GM10248 (cell line): ENCODE measurements at regions not wholly inside any gene's neighbourhood (a gene's known extent, or its start where the extent isn't known, plus 50 kb on each side); places are given as distances from the start of the nearest gene placed in this dataset.

Source experiments
- CTCF ChIA-PET: fragments of 300-600 bp; sonication (Branson Sonifier 250); formaldehyde crosslinking; extraction: SDS; loops from one replicate; lab custom pipeline; 2021; ENCODE audit warnings: antibody characterized with exemption; lab: Yijun Ruan, JAX
- POLR2A ChIA-PET: fragments of 350-650 bp; sonication (Branson Sonifier 250); formaldehyde crosslinking; extraction: SDS; loops from one replicate; lab custom pipeline; 2020; ENCODE audit warnings: antibody characterized with exemption; lab: Yijun Ruan, JAX
- DNase-seq: peaks from one replicate; pipeline ENCODE4 v3.0.0; 2012; ENCODE audit errors: extremely low spot score
- TF ChIP-seq, protein P1 (sequence below): IDR thresholded peaks from 2 replicates; pipeline ENCODE4 v1.5.1; 2012; ENCODE audit warnings: mild to moderate bottlenecking, low read depth; ENCODE audit errors: extremely low read depth, missing control alignments, control extremely low read depth

DNA sequence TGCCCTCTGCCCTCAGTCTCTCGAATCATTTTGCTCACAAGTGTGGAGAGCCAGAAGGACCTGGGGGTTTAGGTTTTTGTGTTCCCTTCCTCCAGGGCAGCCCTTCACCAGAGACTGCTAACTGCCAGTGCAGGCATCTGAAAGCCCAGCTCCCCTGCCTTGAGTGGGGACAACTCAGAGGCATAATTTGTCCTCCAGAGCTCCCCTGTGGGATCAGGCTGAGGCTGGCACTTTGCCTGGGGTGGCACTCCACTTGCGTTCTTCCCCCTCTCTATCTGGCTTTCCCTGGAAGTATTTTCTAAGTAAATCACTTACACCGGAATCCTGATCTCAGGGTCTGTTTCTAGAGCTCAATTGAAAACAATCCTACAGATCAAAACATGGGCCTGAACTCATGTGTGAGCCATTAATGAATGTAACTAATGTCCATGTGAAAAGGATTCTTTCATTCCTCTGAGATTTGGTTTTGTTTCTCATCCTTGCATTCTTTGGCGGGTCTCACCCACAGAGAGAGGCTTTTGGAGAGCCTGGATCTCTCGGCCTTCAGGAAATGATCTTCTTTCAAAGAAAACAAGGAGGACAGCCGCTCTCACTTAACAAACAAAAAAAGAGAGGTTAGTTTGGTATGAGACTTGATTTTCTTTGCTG lies 125.7 kb upstream of the RIPOR2 start:
- TF ChIP-seq, protein P1, sequence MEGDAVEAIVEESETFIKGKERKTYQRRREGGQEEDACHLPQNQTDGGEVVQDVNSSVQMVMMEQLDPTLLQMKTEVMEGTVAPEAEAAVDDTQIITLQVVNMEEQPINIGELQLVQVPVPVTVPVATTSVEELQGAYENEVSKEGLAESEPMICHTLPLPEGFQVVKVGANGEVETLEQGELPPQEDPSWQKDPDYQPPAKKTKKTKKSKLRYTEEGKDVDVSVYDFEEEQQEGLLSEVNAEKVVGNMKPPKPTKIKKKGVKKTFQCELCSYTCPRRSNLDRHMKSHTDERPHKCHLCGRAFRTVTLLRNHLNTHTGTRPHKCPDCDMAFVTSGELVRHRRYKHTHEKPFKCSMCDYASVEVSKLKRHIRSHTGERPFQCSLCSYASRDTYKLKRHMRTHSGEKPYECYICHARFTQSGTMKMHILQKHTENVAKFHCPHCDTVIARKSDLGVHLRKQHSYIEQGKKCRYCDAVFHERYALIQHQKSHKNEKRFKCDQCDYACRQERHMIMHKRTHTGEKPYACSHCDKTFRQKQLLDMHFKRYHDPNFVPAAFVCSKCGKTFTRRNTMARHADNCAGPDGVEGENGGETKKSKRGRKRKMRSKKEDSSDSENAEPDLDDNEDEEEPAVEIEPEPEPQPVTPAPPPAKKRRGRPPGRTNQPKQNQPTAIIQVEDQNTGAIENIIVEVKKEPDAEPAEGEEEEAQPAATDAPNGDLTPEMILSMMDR, result no peak
- ChIA-PET CTCF (interaction anchor here (1.0 to 4.1 kb wide), 7 partner anchors 8 to 206 kb away, joined by 3 to 26 read pairs (median 13); no protein-coding TSS in a partner anchor), POLR2A (no interaction called here)
- DNase-seq, result no peak

DNA sequence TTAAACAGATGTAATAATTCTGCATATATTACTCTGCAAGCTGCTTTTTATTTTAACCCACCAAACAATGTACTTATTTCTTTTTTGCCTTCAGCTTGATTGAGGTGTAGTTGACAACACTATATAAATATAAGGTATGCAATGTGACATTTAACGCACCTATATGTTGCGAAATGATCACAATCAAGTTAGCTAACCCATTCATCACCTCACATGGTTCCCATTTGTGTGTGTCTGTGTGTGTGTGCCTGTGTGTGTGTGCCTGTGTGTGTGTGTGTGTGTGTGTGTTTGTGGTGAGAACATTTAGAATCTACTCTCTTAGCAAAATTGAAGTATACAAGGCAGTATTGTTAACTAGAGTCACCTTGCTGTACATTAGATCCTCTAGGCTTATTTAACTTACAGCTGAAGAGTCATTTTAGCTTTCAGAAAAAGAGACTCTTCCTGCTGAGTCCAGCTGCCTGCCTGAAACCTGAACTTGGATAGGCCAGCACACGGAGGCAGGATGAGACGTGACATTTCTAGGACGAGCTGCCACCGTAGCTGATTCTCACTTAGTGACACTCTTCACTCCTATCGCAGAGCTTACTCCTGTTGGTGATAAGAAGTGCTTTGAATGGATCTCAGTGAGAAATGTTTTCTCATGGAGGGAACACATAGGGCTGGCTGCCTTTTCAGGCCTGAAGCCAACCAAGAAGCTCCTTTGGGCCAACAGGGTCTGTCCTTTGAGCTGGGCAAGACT lies 126.5 kb upstream of the RIPOR2 start:
- ChIA-PET CTCF (interaction anchor here (0.9 to 4.1 kb wide), 8 partner anchors 8 to 206 kb away, joined by 3 to 26 read pairs (median 16); no protein-coding TSS in a partner anchor), POLR2A (no interaction called here)
- TF ChIP-seq, protein P1, result no peak
- no peak for DNase-seq

DNA sequence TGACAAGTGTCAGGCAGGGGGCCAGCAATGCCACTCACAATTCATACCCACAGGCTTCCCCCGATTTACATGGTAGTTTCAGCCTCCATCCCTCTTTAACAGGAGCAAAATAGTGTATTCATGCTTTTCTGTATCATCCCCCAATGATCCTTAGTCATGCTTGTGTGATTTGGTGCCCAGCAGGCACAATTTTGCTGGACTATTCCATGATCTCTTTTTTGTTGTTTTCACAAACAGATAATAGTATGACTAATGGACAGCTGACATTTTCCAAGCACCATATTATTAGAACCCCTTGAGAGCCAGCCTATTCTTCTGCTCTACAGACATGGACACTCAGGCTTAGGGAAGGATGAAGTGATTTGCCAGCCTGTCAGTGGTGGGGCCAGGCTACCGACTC lies 128.2 kb upstream of the RIPOR2 start:
- ChIA-PET POLR2A (no interaction called here), CTCF (interaction anchor here (1.0 to 4.1 kb wide), 5 partner anchors 10 to 298 kb away, joined by 3 to 25 read pairs (median 13); no protein-coding TSS in a partner anchor)
- DNase-seq, result no peak
- TF ChIP-seq, protein P1, result no peak

DNA sequence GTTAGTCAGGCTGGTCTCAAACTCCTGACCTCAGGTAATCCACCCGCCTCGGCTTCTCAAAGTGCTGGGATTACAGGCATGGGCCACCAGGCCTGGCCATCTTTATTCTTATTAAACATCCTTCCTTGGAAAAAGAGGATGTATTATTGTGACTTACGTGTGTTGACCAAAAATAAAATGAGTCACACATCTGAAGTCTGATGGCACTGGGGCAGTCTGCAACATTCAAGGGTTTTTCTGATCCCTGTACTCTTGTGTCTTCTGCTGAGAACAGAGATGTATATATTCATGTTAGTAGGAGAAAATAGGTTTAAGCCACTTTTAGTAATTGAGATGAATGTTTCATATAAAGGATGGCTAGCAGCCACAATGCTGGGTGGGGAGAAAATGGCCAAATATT lies 129.9 kb upstream of the RIPOR2 start:
- TF ChIP-seq, protein P1, result no peak
- ChIA-PET POLR2A (no interaction called here), CTCF (interaction anchor here (1.2 to 6.3 kb wide), 4 partner anchors 22 to 38 kb away, joined by 3 to 132 read pairs (median 16); no protein-coding TSS in a partner anchor)
- no peak for DNase-seq

DNA sequence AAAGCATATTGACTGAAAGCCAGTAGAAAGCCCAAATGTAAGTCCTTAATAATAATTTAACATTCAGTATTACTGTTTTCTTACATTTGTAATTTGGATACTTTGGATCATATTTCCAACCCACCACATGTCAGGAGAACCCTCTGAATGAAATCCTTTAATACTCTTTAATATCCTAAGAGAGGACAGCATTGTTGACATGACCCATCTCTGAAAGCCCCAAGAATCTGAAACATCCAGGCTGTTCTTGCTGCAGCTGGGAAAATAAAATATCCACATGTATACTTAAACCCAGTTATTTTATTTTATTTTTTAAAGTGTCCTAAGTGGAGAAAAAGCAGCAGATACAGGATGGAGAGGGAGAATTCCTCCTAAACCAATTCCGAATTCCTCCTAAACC lies 130.8 kb upstream of the RIPOR2 start:
- ChIA-PET POLR2A (no interaction called here), CTCF (interaction anchor here (1.1 to 6.3 kb wide), 8 partner anchors 9 to 211 kb away, joined by 3 to 132 read pairs (median 8); no protein-coding TSS in a partner anchor)
- TF ChIP-seq, protein P1, result no peak
- DNase-seq, result no peak

DNA sequence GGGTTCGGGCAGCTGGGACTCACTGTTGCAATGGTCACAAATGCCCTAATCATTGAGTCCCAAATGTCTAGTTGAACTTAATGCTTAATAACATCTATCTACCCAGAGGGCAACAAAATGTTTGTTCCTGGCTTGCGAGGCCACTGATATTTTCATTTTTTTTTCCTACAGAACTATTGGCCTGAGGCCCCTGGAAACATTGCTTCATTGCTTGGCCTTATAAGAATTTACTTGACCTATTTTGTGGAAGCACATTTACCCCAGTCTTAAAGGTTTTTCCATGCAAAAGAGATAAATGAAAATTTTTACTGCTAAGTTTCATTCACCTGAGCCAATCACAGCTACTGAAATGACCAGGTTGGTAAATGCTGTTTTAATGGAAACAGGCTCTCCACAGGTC lies 133.1 kb upstream of the RIPOR2 start:
- no peak for DNase-seq
- CTCF ChIA-PET, result interaction anchor here (0.9 to 6.3 kb wide), 9 partner anchors 14 to 215 kb away, joined by 3 to 132 read pairs (median 8); no protein-coding TSS in a partner anchor
- TF ChIP-seq, protein P1, result no peak
- POLR2A ChIA-PET, result no interaction called here
